Retinal pigment epithelial cell (primary cell): ENCODE measurements at regions not wholly inside any gene's neighbourhood (a gene's known extent, or its start where the extent isn't known, plus 50 kb on each side); places are given as distances from the start of the nearest gene placed in this dataset.

Source experiments
- DNase-seq: peaks from one replicate; pipeline ENCODE4 v3.0.0-alpha.2; 2010; ENCODE audit warnings: low read depth
- H3K4me3 ChIP-seq: 2 replicates; pipeline ENCODE4 v1.5.1; 2011; ENCODE audit warnings: mild to moderate bottlenecking, low read length, control low read depth, moderate library complexity
- TF ChIP-seq, protein P1 (sequence below): conservative IDR thresholded peaks from 2 replicates; pipeline ENCODE4 v1.5.1; 2011; ENCODE audit warnings: low read depth, low read length, control low read depth, inconsistent platforms

DNA sequence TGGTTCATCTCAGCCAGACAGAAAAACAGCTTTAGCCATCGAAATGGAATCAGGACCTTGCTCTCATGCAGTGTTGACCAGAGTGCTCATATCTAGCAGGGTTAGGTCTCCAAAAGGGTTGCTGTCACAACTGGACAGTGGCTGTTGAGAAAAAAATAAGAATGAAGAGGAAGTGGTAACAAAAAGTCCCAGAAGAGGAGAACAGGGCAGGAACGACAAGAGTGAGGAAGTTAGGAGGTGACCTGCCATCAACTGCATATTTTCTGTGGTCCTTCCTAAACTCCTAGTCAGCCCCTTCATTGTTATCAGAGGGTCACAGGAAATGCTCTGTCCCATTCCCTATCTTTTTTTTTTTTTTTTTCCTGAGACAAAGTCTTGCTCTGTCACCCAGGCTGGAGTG, 188.1 kb upstream of the LINC00305 start:
- no peak overlapping the region for H3K4me3 ChIP-seq
- TF ChIP-seq, protein P1, sequence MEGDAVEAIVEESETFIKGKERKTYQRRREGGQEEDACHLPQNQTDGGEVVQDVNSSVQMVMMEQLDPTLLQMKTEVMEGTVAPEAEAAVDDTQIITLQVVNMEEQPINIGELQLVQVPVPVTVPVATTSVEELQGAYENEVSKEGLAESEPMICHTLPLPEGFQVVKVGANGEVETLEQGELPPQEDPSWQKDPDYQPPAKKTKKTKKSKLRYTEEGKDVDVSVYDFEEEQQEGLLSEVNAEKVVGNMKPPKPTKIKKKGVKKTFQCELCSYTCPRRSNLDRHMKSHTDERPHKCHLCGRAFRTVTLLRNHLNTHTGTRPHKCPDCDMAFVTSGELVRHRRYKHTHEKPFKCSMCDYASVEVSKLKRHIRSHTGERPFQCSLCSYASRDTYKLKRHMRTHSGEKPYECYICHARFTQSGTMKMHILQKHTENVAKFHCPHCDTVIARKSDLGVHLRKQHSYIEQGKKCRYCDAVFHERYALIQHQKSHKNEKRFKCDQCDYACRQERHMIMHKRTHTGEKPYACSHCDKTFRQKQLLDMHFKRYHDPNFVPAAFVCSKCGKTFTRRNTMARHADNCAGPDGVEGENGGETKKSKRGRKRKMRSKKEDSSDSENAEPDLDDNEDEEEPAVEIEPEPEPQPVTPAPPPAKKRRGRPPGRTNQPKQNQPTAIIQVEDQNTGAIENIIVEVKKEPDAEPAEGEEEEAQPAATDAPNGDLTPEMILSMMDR: no peak
- no peak for DNase-seq

DNA sequence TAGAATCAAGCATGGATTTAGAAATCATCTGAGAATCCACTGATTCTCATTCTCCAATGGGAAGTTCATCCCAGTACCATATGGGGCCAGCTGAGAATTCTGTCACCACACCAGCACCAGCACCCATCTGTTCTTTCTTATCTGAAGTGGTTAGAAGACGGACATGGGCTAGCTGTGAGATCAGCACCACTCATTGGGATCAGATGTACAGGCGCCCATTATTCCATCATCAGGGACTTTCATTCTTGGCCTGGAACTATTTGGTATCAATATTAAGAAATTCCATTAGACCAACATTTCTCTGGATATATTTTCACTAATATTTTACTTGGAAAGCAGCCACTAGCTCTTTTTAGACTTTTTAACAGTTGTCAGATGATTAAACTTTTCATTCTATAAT, 185.9 kb upstream of the LINC00305 start:
- TF ChIP-seq, protein P1: no peak
- no peak for DNase-seq
- H3K4me3 ChIP-seq: no peak overlapping the region

DNA sequence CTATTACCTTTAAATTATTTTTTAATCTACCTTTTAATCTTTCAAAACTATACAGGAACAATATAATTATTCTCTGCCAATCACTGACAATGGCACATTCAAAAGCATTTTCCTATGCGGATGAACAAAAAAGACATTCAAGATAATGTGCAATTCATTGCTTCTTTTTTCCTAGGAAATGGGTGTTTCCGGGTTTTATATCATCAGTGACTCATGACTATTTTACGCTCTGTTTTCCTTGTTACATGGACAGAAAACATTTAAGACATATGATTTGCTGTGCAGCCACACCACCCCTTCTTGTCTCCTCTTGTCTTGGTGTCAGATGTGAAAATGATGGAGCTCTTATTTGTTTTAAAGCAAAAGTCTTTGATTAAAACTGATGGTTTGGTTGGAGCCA, 184.7 kb upstream of the LINC00305 start:
- no peak overlapping the region for H3K4me3 ChIP-seq
- DNase-seq: no peak
- TF ChIP-seq, protein P1: no peak

DNA sequence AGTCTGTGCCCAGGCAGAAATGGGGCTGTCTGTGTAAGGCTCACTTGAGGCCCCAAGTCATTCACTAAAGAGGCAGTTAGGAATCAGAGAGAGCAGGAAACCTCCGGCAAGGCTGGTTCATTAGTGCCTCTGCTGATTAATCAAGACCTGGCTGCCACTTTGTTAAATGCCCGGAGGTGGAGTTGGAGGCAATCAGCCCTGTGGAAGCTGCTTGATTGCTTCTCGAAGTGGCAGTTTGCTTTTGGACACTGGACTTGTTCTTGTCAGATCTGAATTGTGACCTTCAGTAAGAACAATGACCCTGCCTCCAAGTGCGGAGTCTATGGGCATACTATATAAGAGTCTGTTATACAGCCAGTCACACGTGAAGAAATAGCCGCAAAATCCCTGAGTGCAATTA, 183.9 kb upstream of the LINC00305 start:
- H3K4me3 ChIP-seq: no peak overlapping the region
- TF ChIP-seq, protein P1: no peak
- DNase-seq: no peak

DNA sequence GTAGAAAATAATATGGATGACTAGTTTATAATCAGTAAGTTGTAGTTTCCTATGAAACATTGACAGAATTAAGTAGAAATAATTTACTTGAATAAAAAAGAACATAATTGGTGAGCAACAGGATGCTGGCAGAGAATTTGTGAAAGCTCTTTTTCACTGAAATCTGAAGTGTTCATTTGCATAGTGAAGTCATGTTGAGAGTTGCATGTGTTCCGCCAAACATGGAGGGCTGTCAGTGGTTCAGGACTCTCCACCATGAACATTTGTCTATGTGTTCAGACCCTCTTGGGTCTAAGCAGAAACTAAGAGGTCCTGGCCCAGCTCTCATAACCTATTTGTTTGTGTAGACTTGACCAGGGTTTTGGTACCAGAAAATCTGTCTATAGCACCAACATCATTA, 182.5 kb upstream of the LINC00305 start:
- H3K4me3 ChIP-seq: no peak overlapping the region
- DNase-seq: no peak
- TF ChIP-seq, protein P1: no peak

DNA sequence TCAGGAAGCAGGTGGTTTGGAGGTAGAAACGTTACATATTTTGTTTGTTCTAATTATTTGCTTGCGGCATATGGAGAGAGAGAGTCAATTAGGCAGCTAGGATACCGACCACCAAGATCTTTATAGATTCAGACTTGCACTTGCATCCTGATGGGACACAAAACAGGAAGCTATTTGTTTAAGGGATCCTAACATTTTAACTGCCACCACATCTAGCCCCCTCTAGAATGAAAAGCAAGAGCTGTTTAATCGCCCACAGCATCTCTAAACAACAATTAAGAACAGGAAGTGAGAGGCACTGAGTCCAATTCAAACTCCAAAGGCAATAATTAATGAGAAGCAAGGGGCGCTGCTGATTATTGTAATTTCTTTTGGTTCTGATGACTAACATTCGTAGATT, 182.0 kb upstream of the LINC00305 start:
- no peak for DNase-seq
- H3K4me3 ChIP-seq: no peak overlapping the region
- TF ChIP-seq, protein P1: no peak

DNA sequence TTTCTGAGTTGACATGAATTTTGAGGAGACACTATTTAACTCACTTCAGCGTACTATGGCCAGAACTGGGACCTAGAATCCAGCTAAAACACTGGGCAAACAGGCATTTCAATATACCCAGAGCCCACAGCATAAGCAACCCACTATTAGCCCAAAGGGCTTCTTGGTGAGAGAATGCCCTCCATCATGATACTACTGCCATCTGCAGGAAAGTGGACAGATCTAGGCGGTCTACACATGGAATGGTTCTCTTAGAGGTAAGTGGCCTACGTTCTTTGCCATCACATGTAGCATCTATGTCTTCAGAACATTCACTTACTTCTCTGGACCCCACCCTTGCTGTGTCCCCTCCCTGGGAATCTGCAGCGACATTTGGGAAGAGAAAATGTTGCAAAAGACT, 181.3 kb upstream of the LINC00305 start:
- no peak overlapping the region for H3K4me3 ChIP-seq
- no peak for DNase-seq
- TF ChIP-seq, protein P1: no peak
